ENCODE measurements at regions not wholly inside any gene's neighbourhood (a gene's known extent, or its start where the extent isn't known, plus 50 kb on each side); places are given as distances from the start of the nearest gene placed in this dataset.

GRCh38 chr4:43999669-44000068 lies 448.9 kb downstream of the KCTD8 start:
- no peak overlapping the region for H3K9ac ChIP-seq (ENCODE audit: control insufficient read depth, insufficient read depth, low read length)
- no peaks in the 10 kb centered on the region for H3K27me3 ChIP-seq (replicated peaks in 1 of 2; ENCODE audit: control insufficient read depth in 2 of 2, insufficient read depth in 2 of 2, low read length in 1 of 2)
- H3K4me3 ChIP-seq: no peak overlapping the region
- H3K4me1 ChIP-seq (ENCODE audit: control insufficient read depth, insufficient read depth, low read length): no peaks in the 10 kb centered on the region
- TF ChIP-seq SUPT20H (IDR thresholded peaks at IDR 0.05; ENCODE audit: borderline replicate concordance, control insufficient read depth, low read depth, low read length) (no peak), EP300 (IDR thresholded peaks at IDR 0.05; ENCODE audit: borderline replicate concordance in 1 of 2, control insufficient read depth in 1 of 2, low read depth in 2 of 2, low read length in 2 of 2) (no peak), JUND (IDR thresholded peaks at IDR 0.05; ENCODE audit: low read depth, low read length) (no peak), KLF5 (IDR thresholded peaks at IDR 0.05; ENCODE audit: partially characterized antibody) (no peak), NFYB (IDR thresholded peaks at IDR 0.05; ENCODE audit: insufficient read depth, low read depth, low read length) (no peak), NFYA (IDR thresholded peaks at IDR 0.05; ENCODE audit: borderline replicate concordance, low read depth, low read length) (no peak), SPI1 (IDR thresholded peaks at IDR 0.05; ENCODE audit: borderline replicate concordance, insufficient read depth, low read depth, low read length) (no peak)
- TF ChIP-seq, protein P1, sequence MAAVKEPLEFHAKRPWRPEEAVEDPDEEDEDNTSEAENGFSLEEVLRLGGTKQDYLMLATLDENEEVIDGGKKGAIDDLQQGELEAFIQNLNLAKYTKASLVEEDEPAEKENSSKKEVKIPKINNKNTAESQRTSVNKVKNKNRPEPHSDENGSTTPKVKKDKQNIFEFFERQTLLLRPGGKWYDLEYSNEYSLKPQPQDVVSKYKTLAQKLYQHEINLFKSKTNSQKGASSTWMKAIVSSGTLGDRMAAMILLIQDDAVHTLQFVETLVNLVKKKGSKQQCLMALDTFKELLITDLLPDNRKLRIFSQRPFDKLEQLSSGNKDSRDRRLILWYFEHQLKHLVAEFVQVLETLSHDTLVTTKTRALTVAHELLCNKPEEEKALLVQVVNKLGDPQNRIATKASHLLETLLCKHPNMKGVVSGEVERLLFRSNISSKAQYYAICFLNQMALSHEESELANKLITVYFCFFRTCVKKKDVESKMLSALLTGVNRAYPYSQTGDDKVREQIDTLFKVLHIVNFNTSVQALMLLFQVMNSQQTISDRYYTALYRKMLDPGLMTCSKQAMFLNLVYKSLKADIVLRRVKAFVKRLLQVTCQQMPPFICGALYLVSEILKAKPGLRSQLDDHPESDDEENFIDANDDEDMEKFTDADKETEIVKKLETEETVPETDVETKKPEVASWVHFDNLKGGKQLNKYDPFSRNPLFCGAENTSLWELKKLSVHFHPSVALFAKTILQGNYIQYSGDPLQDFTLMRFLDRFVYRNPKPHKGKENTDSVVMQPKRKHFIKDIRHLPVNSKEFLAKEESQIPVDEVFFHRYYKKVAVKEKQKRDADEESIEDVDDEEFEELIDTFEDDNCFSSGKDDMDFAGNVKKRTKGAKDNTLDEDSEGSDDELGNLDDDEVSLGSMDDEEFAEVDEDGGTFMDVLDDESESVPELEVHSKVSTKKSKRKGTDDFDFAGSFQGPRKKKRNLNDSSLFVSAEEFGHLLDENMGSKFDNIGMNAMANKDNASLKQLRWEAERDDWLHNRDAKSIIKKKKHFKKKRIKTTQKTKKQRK (IDR thresholded peaks at IDR 0.05; ENCODE audit: low read depth, low read length): no peak
- TF ChIP-seq, protein P2, sequence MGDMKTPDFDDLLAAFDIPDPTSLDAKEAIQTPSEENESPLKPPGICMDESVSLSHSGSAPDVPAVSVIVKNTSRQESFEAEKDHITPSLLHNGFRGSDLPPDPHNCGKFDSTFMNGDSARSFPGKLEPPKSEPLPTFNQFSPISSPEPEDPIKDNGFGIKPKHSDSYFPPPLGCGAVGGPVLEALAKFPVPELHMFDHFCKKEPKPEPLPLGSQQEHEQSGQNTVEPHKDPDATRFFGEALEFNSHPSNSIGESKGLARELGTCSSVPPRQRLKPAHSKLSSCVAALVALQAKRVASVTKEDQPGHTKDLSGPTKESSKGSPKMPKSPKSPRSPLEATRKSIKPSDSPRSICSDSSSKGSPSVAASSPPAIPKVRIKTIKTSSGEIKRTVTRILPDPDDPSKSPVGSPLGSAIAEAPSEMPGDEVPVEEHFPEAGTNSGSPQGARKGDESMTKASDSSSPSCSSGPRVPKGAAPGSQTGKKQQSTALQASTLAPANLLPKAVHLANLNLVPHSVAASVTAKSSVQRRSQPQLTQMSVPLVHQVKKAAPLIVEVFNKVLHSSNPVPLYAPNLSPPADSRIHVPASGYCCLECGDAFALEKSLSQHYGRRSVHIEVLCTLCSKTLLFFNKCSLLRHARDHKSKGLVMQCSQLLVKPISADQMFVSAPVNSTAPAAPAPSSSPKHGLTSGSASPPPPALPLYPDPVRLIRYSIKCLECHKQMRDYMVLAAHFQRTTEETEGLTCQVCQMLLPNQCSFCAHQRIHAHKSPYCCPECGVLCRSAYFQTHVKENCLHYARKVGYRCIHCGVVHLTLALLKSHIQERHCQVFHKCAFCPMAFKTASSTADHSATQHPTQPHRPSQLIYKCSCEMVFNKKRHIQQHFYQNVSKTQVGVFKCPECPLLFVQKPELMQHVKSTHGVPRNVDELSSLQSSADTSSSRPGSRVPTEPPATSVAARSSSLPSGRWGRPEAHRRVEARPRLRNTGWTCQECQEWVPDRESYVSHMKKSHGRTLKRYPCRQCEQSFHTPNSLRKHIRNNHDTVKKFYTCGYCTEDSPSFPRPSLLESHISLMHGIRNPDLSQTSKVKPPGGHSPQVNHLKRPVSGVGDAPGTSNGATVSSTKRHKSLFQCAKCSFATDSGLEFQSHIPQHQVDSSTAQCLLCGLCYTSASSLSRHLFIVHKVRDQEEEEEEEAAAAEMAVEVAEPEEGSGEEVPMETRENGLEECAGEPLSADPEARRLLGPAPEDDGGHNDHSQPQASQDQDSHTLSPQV (IDR thresholded peaks at IDR 0.05): no peak
- TF ChIP-seq, protein P3, sequence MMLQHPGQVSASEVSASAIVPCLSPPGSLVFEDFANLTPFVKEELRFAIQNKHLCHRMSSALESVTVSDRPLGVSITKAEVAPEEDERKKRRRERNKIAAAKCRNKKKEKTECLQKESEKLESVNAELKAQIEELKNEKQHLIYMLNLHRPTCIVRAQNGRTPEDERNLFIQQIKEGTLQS (IDR thresholded peaks at IDR 0.05; ENCODE audit: borderline replicate concordance, extremely low read depth, low read depth, low read length): no peak
- FAIRE-seq: no peak
- in situ Hi-C loops (cut with MboI) (no loop called here), intact Hi-C loops (cut with micrococcal nuclease; ENCODE audit: unreplicated experiment) (no loop called here)
- BruUV-seq (replicated peaks): no TSS peak
- ChIA-PET SMC1A (ENCODE audit: uncharacterized antibody, unreplicated experiment) (no interaction called here), CTCF (no interaction called here), POLR2A (no interaction called here), RAD21 (ENCODE audit: unreplicated experiment) (no interaction called here)
- H3K4me2 ChIP-seq (ENCODE audit: control insufficient read depth, insufficient read depth): no peak overlapping the region
- H3K36me3 ChIP-seq (ENCODE audit: control insufficient read depth in 2 of 2, insufficient read depth in 2 of 2, low read length in 1 of 2): no peaks in the 10 kb centered on the region
- no peaks in the 10 kb centered on the region for H3K9me3 ChIP-seq (replicated peaks; ENCODE audit: control insufficient read depth, insufficient read depth, low read length)
- WGBS (ENCODE audit: insufficient coverage, insufficient replicate concordance, low lambda C conversion rate, missing lambda C conversion rate): 0% methylated on average over 1 of the region's 1 CpG
- no peak for ATAC-seq
- H2AFZ ChIP-seq (ENCODE audit: control insufficient read depth, low read depth, low read length): no peak overlapping the region
- no peak for DNase-seq (ENCODE audit: low read depth, low spot score)
- H4K20me1 ChIP-seq (ENCODE audit: control insufficient read depth, insufficient read depth): no peaks in the 10 kb centered on the region
- no peak overlapping the region for H3K27ac ChIP-seq (ENCODE audit: control insufficient read depth, insufficient read depth)
- no peaks in the 10 kb centered on the region for H3K79me2 ChIP-seq (ENCODE audit: control insufficient read depth, insufficient read depth, low read length)

All from GM12878 (cell line).